Activated naive CD4-positive, alpha-beta T cell treated with Interleukin-2 at 50 U/mL for 16 hours (primary cell): ENCODE measurements at regions not wholly inside any gene's neighbourhood (a gene's known extent, or its start where the extent isn't known, plus 50 kb on each side); places are given as distances from the start of the nearest gene placed in this dataset.

Source experiments
- DNase-seq: peaks from one replicate; pipeline ENCODE4 v3.0.0-alpha.2; 2020

GRCh38 chrY:8566198-8566597 is 771.1 kb upstream of the TSPY4 start:
- DNase-seq: no peak

- DNase-seq: no peak
Measured at GRCh38 chrY:8570384-8570783, 766.9 kb upstream of the TSPY4 start.

- DNase-seq: no peak
Measured at GRCh38 chrY:8572916-8573315, 764.3 kb upstream of the TSPY4 start.

- DNase-seq: no peak
Measured at GRCh38 chrY:8582277-8582850, 754.9 kb upstream of the TSPY4 start.

- no peak for DNase-seq
Measured at GRCh38 chrY:8583191-8583590, 754.1 kb upstream of the TSPY4 start.

GRCh38 chrY:8590641-8591040 is 746.6 kb upstream of the TSPY4 start:
- no peak for DNase-seq

GRCh38 chrY:8591821-8592516 is 745.3 kb upstream of the TSPY4 start:
- no peak for DNase-seq

GRCh38 chrY:8594657-8595056 is 742.6 kb upstream of the TSPY4 start:
- no peak for DNase-seq

- no peak for DNase-seq
Measured at GRCh38 chrY:8599141-8599540, 738.1 kb upstream of the TSPY4 start.

- no peak for DNase-seq
Measured at GRCh38 chrY:8610620-8611019, 726.6 kb upstream of the TSPY4 start.

GRCh38 chrY:8611815-8612214 is 725.4 kb upstream of the TSPY4 start:
- no peak for DNase-seq

- no peak for DNase-seq
Measured at GRCh38 chrY:8618302-8618701, 719.0 kb upstream of the TSPY4 start.

GRCh38 chrY:8622156-8622555 is 715.1 kb upstream of the TSPY4 start:
- DNase-seq: no peak

GRCh38 chrY:8622856-8623255 is 714.4 kb upstream of the TSPY4 start:
- no peak for DNase-seq

GRCh38 chrY:8629636-8630035 is 707.6 kb upstream of the TSPY4 start:
- no peak for DNase-seq

GRCh38 chrY:8638111-8638510 is 699.2 kb upstream of the TSPY4 start:
- no peak for DNase-seq

GRCh38 chrY:8644926-8645325 is 692.3 kb upstream of the TSPY4 start:
- DNase-seq: no peak

GRCh38 chrY:8652445-8652844 is 684.8 kb upstream of the TSPY4 start:
- no peak for DNase-seq

- DNase-seq: no peak
Measured at GRCh38 chrY:8655017-8655416, 682.2 kb upstream of the TSPY4 start.

GRCh38 chrY:8656101-8656500 is 681.2 kb upstream of the TSPY4 start:
- no peak for DNase-seq

GRCh38 chrY:8656515-8656914 is 680.7 kb upstream of the TSPY4 start:
- no peak for DNase-seq

- no peak for DNase-seq
Measured at GRCh38 chrY:8659721-8660120, 677.5 kb upstream of the TSPY4 start.

- DNase-seq: no peak
Measured at GRCh38 chrY:8673896-8674295, 663.4 kb upstream of the TSPY4 start.

- no peak for DNase-seq
Measured at GRCh38 chrY:8677336-8677935, 659.8 kb upstream of the TSPY4 start.

GRCh38 chrY:8687154-8687553 is 650.1 kb upstream of the TSPY4 start:
- no peak for DNase-seq
